Jurkat, Clone E6-1 (cell line): ENCODE measurements at regions not wholly inside any gene's neighbourhood (a gene's known extent, or its start where the extent isn't known, plus 50 kb on each side); places are given as distances from the start of the nearest gene placed in this dataset.
"Not testable (repeated sequence)": the region's sequence is repeated elsewhere in the genome, so short reads cannot be mapped to it uniquely, and the experiment has no call there.

Experiments
- DNase-seq: peaks from one replicate; pipeline ENCODE4 v3.0.0-alpha.2; 2011; ENCODE audit warnings: low read depth, low spot score
- H3K4me3 ChIP-seq: 2 replicates; pipeline ENCODE4 v1.5.1; 2011; ENCODE audit warnings: mild to moderate bottlenecking, low read length, control low read depth, moderate library complexity

- no peak overlapping the region for H3K4me3 ChIP-seq
- DNase-seq: no peak
Measured at GRCh38 chrX:95536661-95537060, 1148.0 kb upstream of the DIAPH2 start.

- H3K4me3 ChIP-seq: no peak overlapping the region
- no peak for DNase-seq
Measured at GRCh38 chrX:95539041-95539440, 1145.6 kb upstream of the DIAPH2 start.

- not testable (repeated sequence) for H3K4me3 ChIP-seq, DNase-seq
Measured at GRCh38 chrX:95549552-95549951, 1135.1 kb upstream of the DIAPH2 start.

- H3K4me3 ChIP-seq: no peak overlapping the region
- DNase-seq: no peak
Measured at GRCh38 chrX:95585321-95585720, 1099.3 kb upstream of the DIAPH2 start.

- DNase-seq: no peak
- no peak overlapping the region for H3K4me3 ChIP-seq
Measured at GRCh38 chrX:95612350-95612749, 1072.3 kb upstream of the DIAPH2 start.

- DNase-seq: no peak
- no peak overlapping the region for H3K4me3 ChIP-seq
Measured at GRCh38 chrX:95622200-95622599, 1062.4 kb upstream of the DIAPH2 start.

- no peak for DNase-seq
- no peak overlapping the region for H3K4me3 ChIP-seq
Measured at GRCh38 chrX:95626748-95627147, 1057.9 kb upstream of the DIAPH2 start.

- DNase-seq: no peak
Measured at GRCh38 chrX:95628796-95629195, 1055.8 kb upstream of the DIAPH2 start.

GRCh38 chrX:95629737-95630136, 1054.9 kb upstream of the DIAPH2 start:
- DNase-seq: peak; percentile 1
- H3K4me3 ChIP-seq: no peak overlapping the region

More at GRCh38 chrX:95628796-95629195, 1055.8 kb upstream of the DIAPH2 start:
- H3K4me3 ChIP-seq: no peak overlapping the region

GRCh38 chrX:95640226-95640625, 1044.4 kb upstream of the DIAPH2 start:
- no peak for DNase-seq
- H3K4me3 ChIP-seq: no peak overlapping the region

- DNase-seq: no peak
- H3K4me3 ChIP-seq: no peak overlapping the region
Measured at GRCh38 chrX:95645738-95646137, 1038.9 kb upstream of the DIAPH2 start.

GRCh38 chrX:95662200-95662599, 1022.4 kb upstream of the DIAPH2 start:
- DNase-seq: no peak
- no peak overlapping the region for H3K4me3 ChIP-seq

GRCh38 chrX:95666056-95666455, 1018.6 kb upstream of the DIAPH2 start:
- no peak for DNase-seq
- no peak overlapping the region for H3K4me3 ChIP-seq

GRCh38 chrX:95675011-95675410, 1009.6 kb upstream of the DIAPH2 start:
- H3K4me3 ChIP-seq: no peak overlapping the region
- no peak for DNase-seq

GRCh38 chrX:95675794-95676193, 1008.8 kb upstream of the DIAPH2 start:
- H3K4me3 ChIP-seq: no peak overlapping the region
- DNase-seq: no peak

GRCh38 chrX:95678679-95679078, 1006.0 kb upstream of the DIAPH2 start:
- DNase-seq: no peak
- H3K4me3 ChIP-seq: no peak overlapping the region

- no peak for DNase-seq
- no peak overlapping the region for H3K4me3 ChIP-seq
Measured at GRCh38 chrX:95693365-95693764, 991.3 kb upstream of the DIAPH2 start.

GRCh38 chrX:95703696-95704095, 980.9 kb upstream of the DIAPH2 start:
- no peak overlapping the region for H3K4me3 ChIP-seq
- no peak for DNase-seq

GRCh38 chrX:95716841-95717240, 967.8 kb upstream of the DIAPH2 start:
- DNase-seq: no peak
- no peak overlapping the region for H3K4me3 ChIP-seq

GRCh38 chrX:95718746-95719145, 965.9 kb upstream of the DIAPH2 start:
- DNase-seq: no peak
- no peak overlapping the region for H3K4me3 ChIP-seq

GRCh38 chrX:95721011-95721410, 963.6 kb upstream of the DIAPH2 start:
- no peak for DNase-seq
- no peak overlapping the region for H3K4me3 ChIP-seq

- no peak for DNase-seq
- H3K4me3 ChIP-seq: no peak overlapping the region
Measured at GRCh38 chrX:95728446-95728845, 956.2 kb upstream of the DIAPH2 start.
